Adrenal gland (tissue), 9 donors: ENCODE measurements at regions not wholly inside any gene's neighbourhood (a gene's known extent, or its start where the extent isn't known, plus 50 kb on each side); places are given as distances from the start of the nearest gene placed in this dataset.

Experiments used
- DNase-seq, 7 donors: peaks; one replicate each; pipeline ENCODE4 v3.0.0-alpha.2; 2019 to 2020
- H3K27ac ChIP-seq, 5 donors: fragments of 200-600 bp; sonication (generic) in 4 of 5; 1 replicate in 3 of 5; 2 replicates in 2 of 5; pipeline versions ENCODE4 v1.5.1 to v1.8.0; 2016 to 2020; ENCODE audit warnings: mild to moderate bottlenecking in 1 of 5
- H3K27me3 ChIP-seq: fragments of 200-600 bp; 2 replicates; pipeline ENCODE4 v1.8.0; 2021
- H3K36me3 ChIP-seq, 2 donors: fragments of 200-600 bp; replicated peaks in 1 of 2; 1 replicate in 1 of 2; 2 replicates in 1 of 2; pipeline versions ENCODE4 v1.5.1 to v1.8.0; 2018 to 2022
- H3K4me1 ChIP-seq, 2 donors: fragments of 200-600 bp; replicated peaks in 1 of 2; 1 replicate in 1 of 2; 2 replicates in 1 of 2; pipeline versions ENCODE4 v1.5.1 to v1.8.0; 2018 to 2021
- H3K4me3 ChIP-seq, 4 donors: fragments of 200-600 bp; sonication (generic) in 3 of 4; one replicate each; pipeline ENCODE4 v1.5.1; 2016 to 2018
- H3K9me3 ChIP-seq, 3 donors: fragments of 200-600 bp; sonication (generic) in 1 of 3; replicated peaks in 1 of 3; 1 replicate in 2 of 3; 2 replicates in 1 of 3; pipeline versions ENCODE4 v1.5.1 to v1.8.0; 2016 to 2021
- CTCF ChIP-seq, 6 experiments: fragments of 450-650 bp in 4 of 6; fragments of 200-600 bp in 2 of 6; sonication (generic) in 1 of 6; IDR thresholded peaks; 1 replicate in 5 of 6; 2 replicates in 1 of 6; pipeline versions ENCODE4 v1.5.1 to v1.8.0; 2016 to 2021; ENCODE audit warnings: antibody characterized with exemption in 6 of 6, mild to moderate bottlenecking in 2 of 6, moderate library complexity in 1 of 6
- POLR2A ChIP-seq, 2 donors: fragments of 450-650 bp; IDR thresholded peaks; one replicate each; pipeline ENCODE4 v1.6.1; 2017; ENCODE audit warnings: antibody characterized with exemption in 2 of 2, mild to moderate bottlenecking in 2 of 2, moderate library complexity in 1 of 2
- WGBS, 4 donors: extraction: QIAGEN DNeasy Blood & Tissue Kit in 2 of 4; methylation state at CpG; one replicate each; pipeline versions ENCODE4 v1.1.5 to v1.1.7; 2013 to 2017; 5-methylcytosine and 5-hydroxymethylcytosine counted together
- intact Hi-C, 2 donors: fragments of 100-400 bp; cut with DNase I; formaldehyde crosslinking; loops; one replicate each; pipeline versions ENCODE4 v1.14.1 to v1.15.0; 2022 to 2023
- donor health status: healthy with polysubstance abuse.
- donor health status: Bipolar disorder and iron deficiency.
- donor health status: DM: yes; HTN: yes; CAD: no.
- donor health status: DM: no; HTN: no; CAD: no.
- donor health status: DM: no; HTN: no; CAD: no.

- WGBS, 4 donors, result 67 to 79% (median 75%) methylated on average over 7 to 14 of the region's 14 CpGs
- intact Hi-C loops, result no loop called here
- no peak overlapping the region for H3K4me3 ChIP-seq
- H3K9me3 ChIP-seq, result no peaks in the 10 kb centered on the region
- no peaks in the 10 kb centered on the region for H3K27me3 ChIP-seq
- DNase-seq, result no peak
- H3K4me1 ChIP-seq, result no peaks in the 10 kb centered on the region
- TF ChIP-seq CTCF (IDR thresholded peaks at IDR 0.05) (no peak), POLR2A (IDR thresholded peaks at IDR 0.05) (no peak)
- no peak overlapping the region for H3K27ac ChIP-seq
- H3K36me3 ChIP-seq, result no peaks in the 10 kb centered on the region
These were observed 191.5 kb upstream of the SALL3 start for GRCh38 chr18:78788161-78788560.

- Histone ChIP-seq H3K27me3 (no peaks in the 10 kb centered on the region), H3K36me3 (no peaks in the 10 kb centered on the region), H3K27ac (no peak overlapping the region), H3K4me1 (no peaks in the 10 kb centered on the region), H3K4me3 (no peak overlapping the region), H3K9me3 (no peaks in the 10 kb centered on the region)
- intact Hi-C loops, result no loop called here
- TF ChIP-seq POLR2A (IDR thresholded peaks at IDR 0.05) (no peak), CTCF (IDR thresholded peaks at IDR 0.05) (no peak)
- 53 to 74% (median 68%) methylated on average over 6 to 11 of the region's 11 CpGs for WGBS, 4 donors
- DNase-seq, result no peak
These were observed 189.8 kb upstream of the SALL3 start for GRCh38 chr18:78789850-78790249.

- intact Hi-C loops, result no loop called here
- no peaks in the 10 kb centered on the region for H3K9me3 ChIP-seq
- no peak overlapping the region for H3K4me3 ChIP-seq
- no peaks in the 10 kb centered on the region for H3K27me3 ChIP-seq
- H3K36me3 ChIP-seq, result no peaks in the 10 kb centered on the region
- H3K4me1 ChIP-seq, result no peaks in the 10 kb centered on the region
- DNase-seq, result no peak
- TF ChIP-seq CTCF (IDR thresholded peaks at IDR 0.05) (no peak), POLR2A (IDR thresholded peaks at IDR 0.05) (no peak)
- H3K27ac ChIP-seq, result no peak overlapping the region
- WGBS, 4 donors, result 63 to 89% (median 79%) methylated on average over 6 of the region's 6 CpGs
These were observed 189.1 kb upstream of the SALL3 start for GRCh38 chr18:78790511-78790910.

- no peaks in the 10 kb centered on the region for H3K4me1 ChIP-seq
- no peaks in the 10 kb centered on the region for H3K9me3 ChIP-seq
- H3K4me3 ChIP-seq, result no peak overlapping the region
- H3K36me3 ChIP-seq, result no peaks in the 10 kb centered on the region
- H3K27ac ChIP-seq, result no peak overlapping the region
- no peak for DNase-seq
- TF ChIP-seq POLR2A (IDR thresholded peaks at IDR 0.05) (no peak), CTCF (IDR thresholded peaks at IDR 0.05) (no peak)
- intact Hi-C loops, result no loop called here
- H3K27me3 ChIP-seq, result no peaks in the 10 kb centered on the region
- 81 to 93% (median 89%) methylated on average over 11 of the region's 11 CpGs for WGBS, 4 donors
These were observed 188.7 kb upstream of the SALL3 start for GRCh38 chr18:78790960-78791359.
